Epithelial cell of esophagus (primary cell): ENCODE measurements at regions not wholly inside any gene's neighbourhood (a gene's known extent, or its start where the extent isn't known, plus 50 kb on each side); places are given as distances from the start of the nearest gene placed in this dataset.

Experiments used
- DNase-seq: peaks from one replicate; pipeline ENCODE4 v3.0.0; 2010; ENCODE audit warnings: low read depth
- H3K4me3 ChIP-seq: 2 replicates; pipeline ENCODE4 v1.5.1; 2011; ENCODE audit warnings: mild to moderate bottlenecking, low read length, control low read depth
- TF ChIP-seq, protein P1 (sequence below): IDR thresholded peaks from 2 replicates; pipeline ENCODE4 v1.5.1; 2011; ENCODE audit warnings: low read depth, mild to moderate bottlenecking, low read length, control low read depth, inconsistent platforms; ENCODE audit not compliant: insufficient read depth; ENCODE audit errors: missing control alignments

DNA sequence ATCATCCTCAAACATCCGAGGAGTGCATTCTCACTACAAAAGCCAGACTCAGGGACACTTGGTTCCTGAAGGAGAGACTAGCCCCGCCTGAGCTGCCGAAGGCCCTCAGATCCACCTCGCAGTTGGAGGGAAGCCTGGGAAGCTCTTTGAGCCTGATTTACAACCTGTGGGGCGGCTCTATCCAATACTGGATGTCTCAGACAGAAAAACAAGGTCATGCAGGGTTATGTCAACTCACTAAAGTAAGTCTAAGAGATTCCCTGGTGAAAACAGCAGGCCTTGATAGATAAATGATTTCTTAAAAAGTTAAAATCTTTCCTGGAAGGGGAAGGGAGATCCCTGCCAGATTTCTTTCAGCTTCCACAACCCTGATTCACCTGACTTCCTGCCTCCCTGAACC is 284.3 kb downstream of the CYP26B1 start:
- TF ChIP-seq, protein P1, sequence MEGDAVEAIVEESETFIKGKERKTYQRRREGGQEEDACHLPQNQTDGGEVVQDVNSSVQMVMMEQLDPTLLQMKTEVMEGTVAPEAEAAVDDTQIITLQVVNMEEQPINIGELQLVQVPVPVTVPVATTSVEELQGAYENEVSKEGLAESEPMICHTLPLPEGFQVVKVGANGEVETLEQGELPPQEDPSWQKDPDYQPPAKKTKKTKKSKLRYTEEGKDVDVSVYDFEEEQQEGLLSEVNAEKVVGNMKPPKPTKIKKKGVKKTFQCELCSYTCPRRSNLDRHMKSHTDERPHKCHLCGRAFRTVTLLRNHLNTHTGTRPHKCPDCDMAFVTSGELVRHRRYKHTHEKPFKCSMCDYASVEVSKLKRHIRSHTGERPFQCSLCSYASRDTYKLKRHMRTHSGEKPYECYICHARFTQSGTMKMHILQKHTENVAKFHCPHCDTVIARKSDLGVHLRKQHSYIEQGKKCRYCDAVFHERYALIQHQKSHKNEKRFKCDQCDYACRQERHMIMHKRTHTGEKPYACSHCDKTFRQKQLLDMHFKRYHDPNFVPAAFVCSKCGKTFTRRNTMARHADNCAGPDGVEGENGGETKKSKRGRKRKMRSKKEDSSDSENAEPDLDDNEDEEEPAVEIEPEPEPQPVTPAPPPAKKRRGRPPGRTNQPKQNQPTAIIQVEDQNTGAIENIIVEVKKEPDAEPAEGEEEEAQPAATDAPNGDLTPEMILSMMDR = no peak
- no peak for DNase-seq
- H3K4me3 ChIP-seq = no peak overlapping the region

- no peak overlapping the region for H3K4me3 ChIP-seq
- TF ChIP-seq, protein P1 = no peak
- no peak for DNase-seq
Measured at GRCh38 chr2:71862921-71863320, 284.7 kb downstream of the CYP26B1 start.

GRCh38 chr2:71861186-71862160 is 286.2 kb downstream of the CYP26B1 start:
- no peak for DNase-seq
- TF ChIP-seq, protein P1 = no peak
- no peak overlapping the region for H3K4me3 ChIP-seq

- no peak overlapping the region for H3K4me3 ChIP-seq
- no peak for DNase-seq
- TF ChIP-seq, protein P1 = no peak
Measured at GRCh38 chr2:71860381-71860926, 287.2 kb downstream of the CYP26B1 start.

DNA sequence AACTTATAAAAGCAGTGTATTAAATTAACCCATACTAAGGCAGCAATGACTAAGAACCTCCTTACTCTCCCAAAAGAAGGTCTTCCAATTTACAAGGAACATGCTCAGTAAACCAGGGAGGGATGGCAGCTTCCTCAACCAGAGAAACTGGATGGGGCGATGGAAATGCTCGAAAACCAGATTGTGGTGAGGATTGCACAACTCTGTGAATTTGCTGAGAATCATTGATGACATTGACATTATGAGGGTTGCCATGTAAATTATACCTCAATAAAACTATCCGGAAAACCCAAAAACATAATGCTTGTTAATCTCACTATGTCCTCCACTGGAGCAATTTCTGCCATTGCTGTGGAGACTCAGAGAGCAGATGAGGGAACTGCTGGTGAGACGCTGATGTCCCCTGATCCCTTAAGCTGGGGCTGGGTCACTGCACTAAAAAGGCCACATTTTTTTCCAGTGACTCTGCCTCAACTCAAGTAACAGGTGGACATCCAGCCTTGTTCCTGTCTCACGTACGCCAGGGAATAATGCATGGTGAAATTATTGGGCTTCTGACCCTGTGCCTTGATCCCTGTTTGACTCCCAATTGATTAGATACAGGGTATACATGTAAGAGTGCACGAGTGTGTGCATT is 288.3 kb downstream of the CYP26B1 start:
- no peak overlapping the region for H3K4me3 ChIP-seq
- no peak for DNase-seq
- TF ChIP-seq, protein P1 = no peak

- DNase-seq = no peak
- no peak overlapping the region for H3K4me3 ChIP-seq
- TF ChIP-seq, protein P1 = no peak
Measured at GRCh38 chr2:71858071-71858470, 289.6 kb downstream of the CYP26B1 start.
